H9 (cell line): ENCODE measurements at regions not wholly inside any gene's neighbourhood (a gene's known extent, or its start where the extent isn't known, plus 50 kb on each side); places are given as distances from the start of the nearest gene placed in this dataset.

Experiments
- DNase-seq: peaks from one replicate; pipeline ENCODE4 v3.0.0-alpha.2; 2017
- H2AFZ ChIP-seq: one replicate; pipeline ENCODE4 v1.6.1; 2013; ENCODE audit warnings: mild to moderate bottlenecking, low read length, control low read depth, moderate library complexity
- H2AK5ac ChIP-seq: 2 replicates; pipeline ENCODE4 v1.6.1; 2013; ENCODE audit warnings: low read length, control low read depth, mixed read lengths; ENCODE audit not compliant: insufficient read length
- H2BK120ac ChIP-seq: one replicate; pipeline ENCODE4 v1.6.1; 2013; ENCODE audit warnings: low read depth, mild to moderate bottlenecking, low read length, control low read depth, inconsistent platforms; ENCODE audit not compliant: poor library complexity, severe bottlenecking
- H2BK12ac ChIP-seq: 2 replicates; pipeline ENCODE4 v1.6.1; 2013; ENCODE audit warnings: low read length, control low read depth, mixed read lengths, low read depth; ENCODE audit not compliant: insufficient read length
- H2BK15ac ChIP-seq: 2 replicates; pipeline ENCODE4 v1.6.1; 2013; ENCODE audit warnings: low read depth, low read length, control low read depth
- H2BK20ac ChIP-seq: one replicate; pipeline ENCODE4 v1.6.1; 2013; ENCODE audit warnings: low read depth, mild to moderate bottlenecking, low read length, control low read depth, inconsistent platforms; ENCODE audit not compliant: poor library complexity, severe bottlenecking
- H2BK5ac ChIP-seq: 2 replicates; pipeline ENCODE4 v1.6.1; 2013; ENCODE audit warnings: low read length, control low read depth, mixed read lengths; ENCODE audit not compliant: insufficient read length
- H3K14ac ChIP-seq: 2 replicates; pipeline ENCODE4 v1.6.1; 2013; ENCODE audit warnings: low read length, control low read depth; ENCODE audit not compliant: insufficient read depth
- H3K18ac ChIP-seq: 2 replicates; pipeline ENCODE4 v1.6.1; 2013; ENCODE audit warnings: low read depth, mild to moderate bottlenecking, mixed read lengths, low read length, control low read depth; ENCODE audit not compliant: insufficient read length
- H3K23ac ChIP-seq: 2 replicates; pipeline ENCODE4 v1.6.1; 2013; ENCODE audit warnings: low read length, control low read depth, mixed read lengths, low read depth; ENCODE audit not compliant: insufficient read length
- H3K23me2 ChIP-seq: 2 replicates; pipeline ENCODE4 v1.6.1; 2013; ENCODE audit warnings: low read depth, mild to moderate bottlenecking, mixed read lengths, low read length, control low read depth; ENCODE audit not compliant: insufficient read length, poor library complexity, severe bottlenecking
- H3K27ac ChIP-seq: 2 replicates; pipeline ENCODE4 v1.5.1; 2013; ENCODE audit warnings: low read length, control low read depth, mixed read lengths, low read depth; ENCODE audit not compliant: insufficient read length
- H3K27me3 ChIP-seq: 2 replicates; pipeline ENCODE4 v1.6.1; 2013; ENCODE audit warnings: low read length, control low read depth, inconsistent platforms; ENCODE audit not compliant: insufficient read depth
- H3K4ac ChIP-seq: 2 replicates; pipeline ENCODE4 v1.6.1; 2013; ENCODE audit warnings: low read depth, mild to moderate bottlenecking, control low read depth, inconsistent platforms, low read length, moderate library complexity
- H3K4me1 ChIP-seq: 2 replicates; pipeline ENCODE4 v1.6.1; 2013; ENCODE audit warnings: low read length, control low read depth, inconsistent platforms; ENCODE audit not compliant: insufficient read depth
- H3K4me2 ChIP-seq: 2 replicates; pipeline ENCODE4 v1.6.1; 2013; ENCODE audit warnings: low read length, control low read depth, mixed read lengths; ENCODE audit not compliant: insufficient read length, insufficient read depth
- H3K56ac ChIP-seq: 2 replicates; pipeline ENCODE4 v1.6.1; 2013; ENCODE audit warnings: low read depth, mild to moderate bottlenecking, mixed read lengths, low read length, control low read depth; ENCODE audit not compliant: insufficient read length
- H3K79me1 ChIP-seq: 2 replicates; pipeline ENCODE4 v1.6.1; 2013; ENCODE audit warnings: low read depth, mild to moderate bottlenecking, moderate library complexity, low read length, control low read depth, inconsistent platforms; ENCODE audit not compliant: insufficient read depth, poor library complexity, severe bottlenecking
- H3K79me2 ChIP-seq: 2 replicates; pipeline ENCODE4 v1.6.1; 2013; ENCODE audit warnings: low read length, control low read depth, inconsistent platforms; ENCODE audit not compliant: insufficient read depth
- H3K9ac ChIP-seq: 2 replicates; pipeline ENCODE4 v1.6.1; 2013; ENCODE audit warnings: low read length, control low read depth, mixed read lengths; ENCODE audit not compliant: insufficient read length; ENCODE audit errors: extremely low read depth
- H3K9me3 ChIP-seq: one replicate; pipeline ENCODE4 v1.6.1; 2013; ENCODE audit warnings: low read depth, low read length, inconsistent platforms; ENCODE audit not compliant: control insufficient read depth
- H3T11ph ChIP-seq: one replicate; pipeline ENCODE4 v1.6.1; 2013; ENCODE audit warnings: mild to moderate bottlenecking, low read length, control low read depth, inconsistent platforms
- H4K20me1 ChIP-seq: one replicate; pipeline ENCODE4 v1.6.1; 2013; ENCODE audit not compliant: control insufficient read depth, insufficient read length, insufficient read depth
- H4K5ac ChIP-seq: 2 replicates; pipeline ENCODE4 v1.6.1; 2013; ENCODE audit warnings: low read depth, mild to moderate bottlenecking, mixed read lengths, low read length, control low read depth; ENCODE audit not compliant: insufficient read length
- H4K8ac ChIP-seq: replicated peaks from 2 replicates; pipeline ENCODE4 v1.6.1; 2013; ENCODE audit warnings: low read length, control low read depth, mixed read lengths, low read depth; ENCODE audit not compliant: insufficient read length
- H4K91ac ChIP-seq: 2 replicates; pipeline ENCODE4 v1.6.1; 2013; ENCODE audit warnings: low read depth, mild to moderate bottlenecking, moderate library complexity, mixed read lengths, low read length, control low read depth; ENCODE audit not compliant: insufficient read length
- H3K27ac Mint-ChIP-seq, 3 experiments: 2 replicates in 2 of 3; 3 replicates in 1 of 3; pipeline ENCODE4 v1.8.0; 2020 to 2021; ENCODE audit warnings: mixed read lengths in 3 of 3, mild to moderate bottlenecking in 1 of 3, moderate library complexity in 1 of 3
- H3K27me3 Mint-ChIP-seq: 2 replicates; pipeline ENCODE4 v1.8.0; 2021; ENCODE audit warnings: low read depth, mild to moderate bottlenecking, moderate library complexity, mixed read lengths
- H3K36me3 Mint-ChIP-seq, 3 experiments: 2 replicates in 2 of 3; 3 replicates in 1 of 3; pipeline ENCODE4 v1.8.0; 2020 to 2021; ENCODE audit warnings: low read depth in 3 of 3, mixed read lengths in 3 of 3; ENCODE audit not compliant: insufficient read depth in 1 of 3
- H3K4me1 Mint-ChIP-seq, 2 experiments: 2 replicates each; pipeline ENCODE4 v1.8.0; 2020; ENCODE audit warnings: mixed read lengths in 2 of 2
- H3K4me3 Mint-ChIP-seq, 2 experiments: 2 replicates in 1 of 2; 3 replicates in 1 of 2; pipeline ENCODE4 v1.8.0; 2020 to 2021; ENCODE audit warnings: mild to moderate bottlenecking in 2 of 2, mixed read lengths in 2 of 2, moderate library complexity in 1 of 2
- H3K9me3 Mint-ChIP-seq, 2 experiments: 2 replicates in 1 of 2; 3 replicates in 1 of 2; pipeline ENCODE4 v1.8.0; 2020; ENCODE audit warnings: mild to moderate bottlenecking in 2 of 2, mixed read lengths in 2 of 2, moderate library complexity in 1 of 2
- WGBS: extraction: QIAGEN DNeasy Blood & Tissue Kit; methylation state at CpG from one replicate; pipeline ENCODE4 v1.1.7; 2013; ENCODE audit warnings: missing lambda C conversion rate, low lambda C conversion rate, mixed read lengths; ENCODE audit not compliant: insufficient read length; ENCODE audit errors: extremely low coverage; 5-methylcytosine and 5-hydroxymethylcytosine counted together
- TF ChIP-seq, protein P1 (sequence below): fragments of 200-600 bp; sonication (generic); conservative IDR thresholded peaks from 3 replicates; pipeline ENCODE4 v1.8.0; 2021; ENCODE audit warnings: antibody characterized with exemption, mild to moderate bottlenecking

DNA sequence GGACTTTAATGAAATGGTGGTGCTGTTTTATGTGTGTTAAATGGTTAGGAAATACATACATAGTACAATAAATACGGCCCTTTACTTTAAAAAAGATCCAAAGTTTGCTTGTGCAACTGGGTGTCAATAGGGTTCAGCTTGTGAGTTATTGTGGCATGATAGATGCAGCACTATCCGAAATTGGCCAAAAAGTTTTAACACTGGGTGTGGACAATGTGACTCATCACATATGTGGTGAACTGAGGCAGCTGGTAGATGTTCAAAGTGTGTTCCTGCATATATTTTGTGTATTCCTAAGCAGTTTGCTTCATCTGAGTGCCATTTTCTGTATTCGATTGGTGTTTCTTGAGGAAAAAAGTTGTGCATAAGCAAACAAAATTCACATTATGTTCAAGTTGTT is 473.1 kb downstream of the KIF20B start:
- H3K79me1 ChIP-seq = no peaks in the 10 kb centered on the region
- H3K27ac ChIP-seq = no peak overlapping the region
- no peaks in the 10 kb centered on the region for H3K4me1 ChIP-seq
- H2AK5ac ChIP-seq = no peak overlapping the region
- H2BK20ac ChIP-seq = no peak overlapping the region
- H2BK12ac ChIP-seq = no peak overlapping the region
- H3K4ac ChIP-seq = no peak overlapping the region
- H2BK15ac ChIP-seq = no peak overlapping the region
- no peaks in the 10 kb centered on the region for H3K79me2 ChIP-seq
- H3K9me3 ChIP-seq = no peaks in the 10 kb centered on the region
- no peaks in the 10 kb centered on the region for H3K27me3 ChIP-seq
- DNase-seq = no peak
- Mint-ChIP-seq H3K27me3 (no peaks in the 10 kb centered on the region), H3K4me1 (no peaks in the 10 kb centered on the region), H3K4me3 (no peak overlapping the region), H3K36me3 (no peaks in the 10 kb centered on the region; a peak in 1 of 7 replicates), H3K27ac (no peak overlapping the region), H3K9me3 (peaks cover 0 to 3% of the 10 kb centered on the region in 2 experiments; a peak in 1 of 5 replicates)
- no peak overlapping the region for H4K91ac ChIP-seq
- no peaks in the 10 kb centered on the region for H4K20me1 ChIP-seq
- H3K18ac ChIP-seq = no peak overlapping the region
- no peak overlapping the region for H3K56ac ChIP-seq
- H3K4me2 ChIP-seq = no peak overlapping the region
- H4K8ac ChIP-seq = no peak overlapping the region
- TF ChIP-seq, protein P1, sequence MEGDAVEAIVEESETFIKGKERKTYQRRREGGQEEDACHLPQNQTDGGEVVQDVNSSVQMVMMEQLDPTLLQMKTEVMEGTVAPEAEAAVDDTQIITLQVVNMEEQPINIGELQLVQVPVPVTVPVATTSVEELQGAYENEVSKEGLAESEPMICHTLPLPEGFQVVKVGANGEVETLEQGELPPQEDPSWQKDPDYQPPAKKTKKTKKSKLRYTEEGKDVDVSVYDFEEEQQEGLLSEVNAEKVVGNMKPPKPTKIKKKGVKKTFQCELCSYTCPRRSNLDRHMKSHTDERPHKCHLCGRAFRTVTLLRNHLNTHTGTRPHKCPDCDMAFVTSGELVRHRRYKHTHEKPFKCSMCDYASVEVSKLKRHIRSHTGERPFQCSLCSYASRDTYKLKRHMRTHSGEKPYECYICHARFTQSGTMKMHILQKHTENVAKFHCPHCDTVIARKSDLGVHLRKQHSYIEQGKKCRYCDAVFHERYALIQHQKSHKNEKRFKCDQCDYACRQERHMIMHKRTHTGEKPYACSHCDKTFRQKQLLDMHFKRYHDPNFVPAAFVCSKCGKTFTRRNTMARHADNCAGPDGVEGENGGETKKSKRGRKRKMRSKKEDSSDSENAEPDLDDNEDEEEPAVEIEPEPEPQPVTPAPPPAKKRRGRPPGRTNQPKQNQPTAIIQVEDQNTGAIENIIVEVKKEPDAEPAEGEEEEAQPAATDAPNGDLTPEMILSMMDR = no peak
- H2BK5ac ChIP-seq = no peak overlapping the region
- no CpG with 5 or more reads among the region's 3 CpGs for WGBS
- H2BK120ac ChIP-seq = no peak overlapping the region
- H3K14ac ChIP-seq = no peak overlapping the region
- H3K23me2 ChIP-seq = no peaks in the 10 kb centered on the region
- no peak overlapping the region for H3K9ac ChIP-seq
- no peak overlapping the region for H2AFZ ChIP-seq
- H3T11ph ChIP-seq = no peak overlapping the region
- no peak overlapping the region for H3K23ac ChIP-seq
- H4K5ac ChIP-seq = no peak overlapping the region
